Occipital lobe (tissue), 1 donor: ENCODE measurements at regions not wholly inside any gene's neighbourhood (a gene's known extent, or its start where the extent isn't known, plus 50 kb on each side); places are given as distances from the start of the nearest gene placed in this dataset.
"Not testable (repeated sequence)": the region's sequence is repeated elsewhere in the genome, so short reads cannot be mapped to it uniquely, and the experiment has no call there.

ENCODE experiments used
- DNase-seq: peaks from one replicate; lab custom pipeline; 2025; lab: John Stamatoyannopoulos, UW

DNA sequence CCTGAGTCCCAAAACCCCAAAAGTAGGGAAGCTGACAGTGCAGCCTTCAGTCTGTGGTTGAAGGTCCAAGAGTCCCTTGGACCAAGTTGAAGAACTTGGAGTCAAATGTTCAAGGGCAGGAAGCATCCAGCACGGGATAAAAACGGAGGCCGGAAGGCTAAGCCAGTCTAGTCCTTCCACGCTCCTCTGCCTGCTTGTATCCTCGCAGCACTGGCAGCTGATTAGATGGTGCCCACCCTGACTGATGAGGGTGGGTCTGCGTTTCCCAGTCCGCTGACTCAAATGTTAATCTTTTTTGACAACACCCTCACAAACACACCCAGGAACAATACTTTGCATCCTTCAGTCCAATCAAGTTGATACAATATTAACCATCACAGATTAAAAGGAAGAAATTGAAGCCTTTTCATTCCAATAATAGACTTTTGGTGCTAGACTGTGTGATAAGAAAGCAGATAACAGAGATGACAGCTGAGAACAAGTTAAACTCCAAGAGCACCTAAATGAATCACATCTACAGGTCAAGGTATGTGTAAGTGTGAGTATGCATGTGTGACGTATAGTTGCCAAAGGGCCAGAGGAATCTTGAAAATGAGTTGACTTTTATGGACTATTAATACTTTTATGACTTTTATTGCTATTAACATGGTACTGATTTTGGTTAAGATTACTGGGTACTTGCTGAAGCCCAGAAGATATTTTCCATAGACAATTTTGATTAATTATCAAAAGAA, 933.5 kb upstream of the SOX9 start:
- no peak for DNase-seq

DNA sequence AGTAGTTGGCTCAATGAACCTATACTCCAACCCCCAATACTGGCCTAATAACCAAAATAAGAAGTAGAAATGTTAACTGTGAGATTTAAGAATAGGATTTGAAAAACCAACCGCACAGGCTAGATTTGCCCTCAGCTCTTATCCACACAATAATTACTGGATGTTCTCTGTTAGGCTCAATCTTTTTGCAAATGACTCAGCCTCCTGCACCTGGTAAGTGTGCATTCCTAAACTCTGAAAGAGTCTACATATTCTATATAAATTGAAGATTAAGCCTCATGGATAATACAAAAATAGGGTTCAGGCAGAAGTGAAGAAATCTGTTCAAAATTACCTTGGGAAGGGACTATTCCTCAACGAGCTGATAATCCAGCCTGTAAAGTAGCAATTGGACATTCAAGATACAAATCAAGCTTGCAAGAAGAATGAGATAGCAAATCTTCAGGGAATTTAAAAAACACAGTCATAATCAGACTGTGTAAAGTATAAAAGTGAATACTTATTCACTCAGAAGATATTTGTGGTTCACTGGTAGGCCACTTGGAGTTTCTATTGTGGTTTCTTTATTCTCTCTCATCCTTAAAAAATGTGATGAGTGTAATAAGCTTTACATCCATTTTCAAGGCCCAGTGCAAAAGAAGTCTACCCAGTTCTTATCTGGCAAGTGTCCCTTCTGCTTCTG, 931.9 kb upstream of the SOX9 start:
- DNase-seq: no peak

DNA sequence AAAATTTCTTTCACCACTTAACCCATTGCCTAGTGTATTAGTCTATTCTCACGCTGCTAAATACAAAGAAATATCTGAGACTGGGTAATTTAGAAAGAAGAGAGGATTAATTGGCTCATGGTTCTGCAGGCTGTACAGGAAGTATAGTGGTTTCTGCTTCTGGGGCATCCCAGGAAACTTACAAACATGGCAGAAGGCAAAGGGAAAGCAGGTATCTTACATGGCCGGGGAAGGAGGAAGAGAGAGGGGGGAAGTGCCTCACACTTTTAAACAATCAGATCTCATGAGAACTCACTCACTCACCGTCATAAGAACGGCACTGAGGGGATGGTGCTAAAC, 931.4 kb upstream of the SOX9 start:
- DNase-seq: no peak

DNA sequence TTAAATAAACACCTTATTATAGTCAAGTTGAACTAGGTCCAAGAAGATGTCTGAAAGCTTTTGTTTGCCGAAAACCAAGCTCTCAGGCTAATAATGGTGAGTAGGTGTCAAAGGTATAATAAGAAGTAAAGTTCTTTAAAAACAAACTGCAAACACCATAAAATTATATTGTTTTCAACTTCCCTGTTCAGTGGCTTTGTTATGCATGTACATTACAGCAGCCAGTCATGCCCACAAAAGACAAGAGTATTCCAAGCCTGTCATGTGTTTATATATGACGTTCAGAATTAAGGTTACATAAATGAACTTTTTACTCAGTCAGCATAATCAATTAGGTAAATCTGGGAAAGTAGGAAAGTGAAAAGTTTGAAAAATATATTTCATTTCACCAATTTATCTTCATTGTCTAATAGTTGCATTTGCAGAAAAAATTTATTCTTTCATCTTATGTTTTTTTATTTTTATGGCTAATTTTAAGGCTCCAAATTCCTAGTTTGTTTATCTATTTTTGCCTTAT, 928.7 kb upstream of the SOX9 start:
- DNase-seq: no peak

GRCh38 chr17:71192848-71193247, 928.0 kb upstream of the SOX9 start:
- no peak for DNase-seq

DNA sequence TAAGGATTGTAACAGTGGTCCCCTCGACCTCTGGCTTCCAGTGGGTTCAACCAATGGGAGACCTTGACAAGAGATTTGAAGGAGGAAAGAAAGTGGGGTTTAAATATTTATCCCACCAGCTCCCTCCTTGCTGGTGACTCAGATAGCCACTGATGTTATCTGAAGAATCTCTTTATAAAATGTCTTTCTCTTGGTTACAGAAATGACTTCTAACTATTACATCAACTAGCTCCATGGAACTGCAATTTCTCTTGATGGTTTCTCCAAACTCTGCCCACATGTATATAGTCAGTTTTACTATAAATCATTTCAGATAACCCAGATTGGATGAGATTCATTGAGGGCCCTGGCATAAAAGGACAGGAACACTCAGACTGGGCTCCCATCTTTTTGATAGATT, 920.2 kb upstream of the SOX9 start:
- DNase-seq: no peak

DNA sequence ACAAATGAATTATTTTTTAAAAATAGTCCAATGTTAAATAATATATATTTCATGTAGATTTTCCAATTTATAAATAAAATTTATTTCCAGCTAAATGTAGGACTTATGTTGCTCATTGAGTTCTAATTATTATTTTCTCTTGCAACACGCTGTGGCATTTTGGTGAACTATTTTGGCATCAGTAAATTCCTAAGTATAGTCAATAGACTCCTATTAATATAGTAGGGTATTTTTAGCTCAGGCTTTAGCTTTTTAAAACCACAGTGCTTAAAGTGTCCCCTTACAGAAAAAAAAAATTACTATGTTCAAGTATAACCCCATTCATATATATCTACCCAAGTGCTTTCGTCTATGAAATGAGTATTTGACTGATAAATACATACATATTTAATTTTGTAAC, 919.2 kb upstream of the SOX9 start:
- no peak for DNase-seq

GRCh38 chr17:71202449-71202848, 918.4 kb upstream of the SOX9 start:
- no peak for DNase-seq

GRCh38 chr17:71203953-71204352, 916.9 kb upstream of the SOX9 start:
- no peak for DNase-seq

DNA sequence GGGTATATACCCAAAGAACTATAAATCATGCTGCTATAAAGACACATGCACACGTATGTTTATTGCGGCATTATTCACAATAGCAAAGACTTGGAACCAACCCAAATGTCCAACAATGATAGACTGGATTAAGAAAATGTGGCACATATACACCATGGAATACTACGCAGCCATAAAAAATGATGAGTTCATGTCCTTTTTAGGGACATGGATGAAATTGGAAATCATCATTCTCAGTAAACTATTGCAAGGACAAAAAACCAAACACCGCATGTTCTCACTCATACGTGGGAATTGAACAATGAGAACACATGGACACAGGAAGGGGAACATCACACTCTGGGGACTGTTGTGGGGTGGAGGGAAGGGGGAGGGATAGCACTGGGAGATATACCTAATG, 914.9 kb upstream of the SOX9 start:
- not testable (repeated sequence) for DNase-seq

DNA sequence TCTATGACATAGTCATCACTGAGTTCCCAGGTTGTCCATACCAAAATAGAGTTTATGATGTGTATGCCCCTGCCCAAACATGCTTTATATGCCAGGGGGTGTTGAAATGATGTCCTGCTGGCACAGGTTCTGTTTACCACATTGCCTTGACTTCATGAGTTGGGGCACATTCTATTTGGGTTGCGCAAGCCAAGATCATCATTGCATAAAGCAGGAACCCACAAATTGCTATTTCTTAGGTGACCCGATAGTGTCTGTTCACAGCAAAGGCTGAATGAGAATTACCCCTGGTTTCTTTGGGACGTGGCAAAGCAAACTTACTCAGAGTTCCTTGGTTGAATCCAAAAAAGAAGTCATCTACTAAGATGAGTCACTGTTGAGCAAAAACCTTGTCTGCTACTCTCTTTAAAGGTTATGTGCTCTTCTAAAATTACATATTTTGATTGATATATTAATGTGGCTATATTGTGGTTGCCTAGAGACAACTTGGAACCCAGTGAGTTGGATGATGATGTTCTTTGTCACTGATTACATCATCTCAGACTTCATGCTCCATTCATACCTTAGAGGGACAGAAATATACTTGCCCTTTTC, 912.6 kb upstream of the SOX9 start:
- no peak for DNase-seq

- DNase-seq: no peak
Measured at GRCh38 chr17:71213936-71214335, 906.9 kb upstream of the SOX9 start.

GRCh38 chr17:71217769-71218168, 903.1 kb upstream of the SOX9 start:
- no peak for DNase-seq

DNA sequence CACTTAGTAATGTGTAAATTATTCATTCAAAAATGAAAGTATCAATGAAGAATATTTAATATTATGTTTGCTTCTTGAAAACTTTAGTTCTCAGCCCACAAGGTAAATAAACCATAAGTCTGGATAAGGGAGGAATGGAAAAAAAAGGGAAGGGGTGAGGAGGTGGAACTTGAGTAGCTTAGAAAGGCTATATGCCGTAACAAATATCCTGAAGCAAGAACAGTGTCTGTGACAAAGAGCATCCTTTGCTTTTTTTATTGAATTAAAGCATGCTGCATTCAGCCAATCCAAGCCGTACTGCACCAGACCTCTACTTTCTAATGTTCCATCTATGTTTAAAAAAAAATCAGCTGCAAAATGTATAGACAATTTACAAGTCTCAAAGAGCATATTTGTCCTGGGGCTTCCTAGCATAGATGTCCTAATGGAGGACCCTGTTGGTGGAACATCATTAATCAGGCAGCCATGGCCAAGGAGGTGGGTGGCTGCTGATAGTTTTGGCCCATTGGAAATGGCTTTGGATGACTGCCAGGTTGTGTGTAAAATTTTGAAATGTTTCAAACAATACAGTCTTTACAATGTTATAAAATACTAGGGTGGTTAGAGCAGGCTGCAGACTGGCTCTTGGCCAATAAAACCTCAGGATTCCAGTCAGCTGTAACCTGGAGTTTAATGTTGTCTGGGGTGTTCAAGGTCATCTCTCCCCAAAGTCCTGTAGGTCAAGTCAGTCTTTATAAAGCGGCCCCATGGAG, 895.8 kb upstream of the SOX9 start:
- no peak for DNase-seq

DNA sequence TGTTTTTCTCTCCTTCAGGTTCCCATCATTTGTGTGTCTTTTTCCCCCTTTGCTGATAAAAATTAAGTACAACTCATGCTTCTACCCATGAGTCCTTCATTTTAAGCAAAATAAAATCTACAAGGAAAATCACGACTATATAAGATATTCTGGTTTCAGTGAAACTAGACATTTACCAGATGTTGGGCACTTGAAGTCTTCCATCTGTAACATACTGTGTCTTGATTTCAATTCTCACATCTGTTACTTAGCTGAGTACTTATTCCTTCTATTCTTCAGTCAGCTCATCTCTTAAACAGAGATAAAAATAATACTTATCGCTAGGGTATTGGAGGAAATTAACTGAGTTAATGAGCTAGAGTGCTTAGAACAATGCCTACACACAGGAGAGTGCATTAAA, 893.0 kb upstream of the SOX9 start:
- DNase-seq: no peak

DNA sequence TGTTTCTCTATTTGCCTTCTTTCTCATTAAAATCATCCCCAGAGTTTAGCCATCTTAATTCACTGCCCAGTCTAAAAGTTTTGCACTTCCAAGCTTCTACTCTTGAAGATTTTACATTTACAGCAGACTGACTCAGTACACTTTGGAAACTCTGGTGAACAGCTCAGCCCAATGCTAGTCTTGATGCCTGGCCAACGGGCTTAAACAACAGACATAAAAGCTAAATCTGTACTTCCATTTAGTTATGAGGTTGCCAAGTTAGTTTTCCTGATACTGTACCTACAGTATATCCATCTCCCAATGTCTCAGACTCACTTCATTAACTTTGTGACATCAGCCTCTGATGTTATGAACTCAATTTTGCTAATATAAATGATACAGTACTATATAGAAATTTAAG, 891.8 kb upstream of the SOX9 start:
- DNase-seq: no peak

DNA sequence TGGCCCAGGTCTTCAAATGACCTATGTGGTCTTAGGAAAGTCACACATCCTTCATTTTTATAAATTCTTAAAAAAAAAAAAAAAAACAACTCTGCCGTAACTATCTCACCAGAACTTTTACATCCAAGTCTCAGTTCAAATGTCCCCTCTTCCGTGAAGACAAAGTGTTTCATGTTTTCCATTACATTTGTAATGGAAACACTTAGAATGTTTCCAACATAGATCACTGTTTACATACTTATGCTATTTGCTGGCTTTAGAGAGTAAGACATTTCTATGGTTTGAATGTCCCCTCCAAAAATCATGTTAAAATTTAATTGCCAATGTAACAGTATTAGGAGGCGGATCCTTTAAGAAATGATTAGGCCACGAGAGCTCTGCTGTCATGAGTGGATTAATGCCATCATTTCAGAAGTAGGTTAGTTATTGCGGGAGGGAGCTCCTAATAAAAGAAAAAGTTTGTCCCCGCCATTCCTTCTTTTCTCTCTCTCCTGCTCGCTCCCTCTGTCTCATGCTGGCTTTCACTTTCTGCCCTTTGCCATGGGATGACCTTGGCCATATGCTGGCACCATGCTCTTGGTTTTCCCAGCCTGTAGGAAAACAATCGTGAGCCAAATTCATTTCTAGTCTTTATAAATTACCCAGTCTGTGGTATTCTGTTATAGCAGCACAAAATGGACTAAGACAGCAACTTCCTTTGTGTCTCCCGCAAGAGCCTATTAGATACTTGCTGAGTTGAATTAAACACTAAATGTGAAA, 887.8 kb upstream of the SOX9 start:
- DNase-seq: no peak

DNA sequence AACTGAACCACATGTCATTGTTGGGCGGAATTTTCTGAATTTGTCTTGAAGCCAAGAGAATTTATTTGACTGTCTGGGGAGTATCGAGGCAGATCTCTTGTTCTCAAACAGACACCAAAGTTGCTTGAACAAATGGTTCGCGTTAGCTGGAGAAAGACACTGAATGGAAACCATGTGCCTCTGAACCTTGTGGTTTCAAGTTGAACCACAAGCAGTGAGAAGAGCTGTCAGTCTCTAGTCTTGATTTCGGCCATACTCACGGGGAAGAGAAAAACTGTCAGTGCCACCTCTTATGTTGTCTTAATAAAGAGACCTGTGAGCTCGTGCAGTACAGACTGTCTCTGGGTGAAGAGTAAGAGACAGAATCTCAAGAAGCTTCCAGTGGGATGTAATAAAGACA, 886.5 kb upstream of the SOX9 start:
- DNase-seq: no peak

- no peak for DNase-seq
Measured at GRCh38 chr17:71237903-71238538, 882.8 kb upstream of the SOX9 start.

DNA sequence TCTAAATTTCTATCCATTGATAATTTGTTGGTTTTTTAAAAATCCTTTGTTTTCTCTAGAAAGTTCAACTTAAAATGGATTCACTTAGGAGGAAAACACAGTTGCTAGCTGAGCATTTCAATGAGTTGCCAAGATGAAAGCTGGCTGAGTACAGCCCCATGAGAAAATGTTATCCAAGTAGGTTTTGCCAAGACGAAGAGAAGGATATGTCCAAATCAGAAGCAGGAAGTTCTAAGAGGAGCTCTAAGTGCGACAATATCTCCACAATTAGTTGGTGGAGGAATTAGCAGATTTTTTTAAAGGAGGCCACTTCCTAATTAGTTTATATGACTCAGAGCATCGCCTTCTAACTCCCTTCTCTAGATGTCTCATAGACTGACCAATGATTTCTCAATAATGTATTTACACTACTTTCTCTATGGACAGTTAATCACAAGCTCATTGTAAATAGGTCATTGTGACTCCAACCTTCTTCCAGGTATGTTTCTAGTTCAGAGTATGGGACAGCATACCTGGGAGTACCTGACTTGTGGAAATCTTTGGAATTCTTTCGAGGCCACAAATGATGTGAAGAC, 873.3 kb upstream of the SOX9 start:
- no peak for DNase-seq

GRCh38 chr17:71251276-71251675, 869.5 kb upstream of the SOX9 start:
- DNase-seq: no peak
